CD8-positive, alpha-beta memory T cell (primary cell): ENCODE measurements at regions not wholly inside any gene's neighbourhood (a gene's known extent, or its start where the extent isn't known, plus 50 kb on each side); places are given as distances from the start of the nearest gene placed in this dataset.

Source experiments
- CTCF ChIA-PET: fragments of 350-600 bp; sonication (Branson Sonifier 250); formaldehyde crosslinking; loops from one replicate; lab custom pipeline; 2021; ENCODE audit warnings: antibody characterized with exemption; lab: Charles Lee
- POLR2A ChIA-PET: fragments of 350-600 bp; sonication (Branson Sonifier 250); formaldehyde crosslinking; loops from one replicate; lab custom pipeline; 2021; ENCODE audit warnings: antibody characterized with exemption; lab: Charles Lee
- DNase-seq, 5 donors: peaks; one replicate each; pipeline versions ENCODE4 v3.0.0 to v3.0.0-alpha.2; 2020 to 2022; ENCODE audit warnings: mixed read lengths in 1 of 5
- H3K27ac ChIP-seq: one replicate; pipeline ENCODE4 v1.7.0; 2013; ENCODE audit warnings: low read depth, mild to moderate bottlenecking, low read length, moderate library complexity
- H3K27me3 ChIP-seq: 2 replicates; pipeline ENCODE4 v1.7.0; 2013; ENCODE audit warnings: low read length, mild to moderate bottlenecking; ENCODE audit not compliant: insufficient read depth, poor library complexity, severe bottlenecking
- H3K36me3 ChIP-seq: 2 replicates; pipeline ENCODE4 v1.7.0; 2013; ENCODE audit warnings: mild to moderate bottlenecking, low read length, moderate library complexity; ENCODE audit not compliant: insufficient read depth
- H3K4me1 ChIP-seq: 2 replicates; pipeline ENCODE4 v1.7.0; 2013; ENCODE audit warnings: mild to moderate bottlenecking, low read length, moderate library complexity; ENCODE audit not compliant: insufficient read depth
- H3K4me3 ChIP-seq: 2 replicates; pipeline ENCODE4 v1.7.0; 2013; ENCODE audit warnings: mild to moderate bottlenecking, low read length
- H3K9me3 ChIP-seq: 2 replicates; pipeline ENCODE4 v1.7.0; 2013; ENCODE audit warnings: mild to moderate bottlenecking, low read length
- H3K27ac Mint-ChIP-seq, 8 donors: one replicate each; pipeline ENCODE4 v1.8.0; 2020 to 2021; ENCODE audit warnings: mixed read lengths in 8 of 8, mild to moderate bottlenecking in 6 of 8, inconsistent platforms in 3 of 8, moderate library complexity in 3 of 8
- H3K27me3 Mint-ChIP-seq, 2 donors: one replicate each; pipeline ENCODE4 v1.8.0; 2020 to 2021; ENCODE audit warnings: mixed read lengths in 2 of 2, mild to moderate bottlenecking in 1 of 2, moderate library complexity in 1 of 2
- H3K36me3 Mint-ChIP-seq, 3 donors: one replicate each; pipeline ENCODE4 v1.8.0; 2020 to 2021; ENCODE audit warnings: mixed read lengths in 3 of 3, inconsistent platforms in 1 of 3, mild to moderate bottlenecking in 1 of 3
- H3K4me1 Mint-ChIP-seq, 3 donors: one replicate each; pipeline ENCODE4 v1.8.0; 2020 to 2021; ENCODE audit warnings: mixed read lengths in 3 of 3, inconsistent platforms in 1 of 3, mild to moderate bottlenecking in 1 of 3
- H3K4me3 Mint-ChIP-seq, 7 donors: one replicate each; pipeline ENCODE4 v1.8.0; 2020 to 2021; ENCODE audit warnings: mixed read lengths in 7 of 7, mild to moderate bottlenecking in 6 of 7, moderate library complexity in 4 of 7, inconsistent platforms in 2 of 7
- H3K9me3 Mint-ChIP-seq, 5 donors: one replicate each; pipeline ENCODE4 v1.8.0; 2020 to 2022; ENCODE audit warnings: mixed read lengths in 5 of 5, mild to moderate bottlenecking in 3 of 5, moderate library complexity in 2 of 5, inconsistent platforms in 1 of 5

DNA sequence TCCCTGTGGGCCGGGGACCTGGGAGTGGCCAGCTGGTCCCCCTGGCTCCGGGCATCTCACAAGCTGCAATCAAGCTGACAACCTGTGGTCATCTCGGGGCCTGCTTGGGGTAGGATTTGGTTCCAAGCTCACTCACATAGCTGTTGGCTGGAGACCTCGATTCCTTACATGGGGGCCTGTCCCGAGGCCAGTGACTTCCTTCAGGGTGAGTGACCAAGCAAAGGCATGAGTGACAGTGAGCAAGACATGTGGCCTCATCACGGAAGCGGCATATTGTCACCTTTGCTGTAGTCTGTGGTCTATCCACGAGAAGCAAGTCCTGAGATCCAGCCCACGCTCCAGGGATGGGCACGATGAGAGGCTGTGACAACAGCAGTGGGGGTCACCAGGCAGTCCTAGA is 131.4 kb upstream of the ID2 start:
- no peak for DNase-seq
- Mint-ChIP-seq H3K9me3 (no peaks in the 10 kb centered on the region), H3K36me3 (no peaks in the 10 kb centered on the region), H3K27ac (peak overlapping the region in 1 of 8 donors; percentile 19), H3K4me1 (peaks cover 28 to 32% (median 29%) of the 10 kb centered on the region in 3 donors), H3K4me3 (peak overlapping the region in 1 of 7 donors; percentile 27), H3K27me3 (no peaks in the 10 kb centered on the region)
- peaks cover 14% of the 10 kb centered on the region for H3K4me1 ChIP-seq
- H3K27me3 ChIP-seq, result no peaks in the 10 kb centered on the region
- ChIA-PET CTCF (interaction anchor here (1.2 kb wide), 1 partner anchor 22 kb away, joined by 3 read pairs; no protein-coding TSS in a partner anchor), POLR2A (no interaction called here)
- H3K9me3 ChIP-seq, result no peaks in the 10 kb centered on the region
- no peak overlapping the region for H3K4me3 ChIP-seq
- no peaks in the 10 kb centered on the region for H3K36me3 ChIP-seq
- H3K27ac ChIP-seq, result no peak overlapping the region

DNA sequence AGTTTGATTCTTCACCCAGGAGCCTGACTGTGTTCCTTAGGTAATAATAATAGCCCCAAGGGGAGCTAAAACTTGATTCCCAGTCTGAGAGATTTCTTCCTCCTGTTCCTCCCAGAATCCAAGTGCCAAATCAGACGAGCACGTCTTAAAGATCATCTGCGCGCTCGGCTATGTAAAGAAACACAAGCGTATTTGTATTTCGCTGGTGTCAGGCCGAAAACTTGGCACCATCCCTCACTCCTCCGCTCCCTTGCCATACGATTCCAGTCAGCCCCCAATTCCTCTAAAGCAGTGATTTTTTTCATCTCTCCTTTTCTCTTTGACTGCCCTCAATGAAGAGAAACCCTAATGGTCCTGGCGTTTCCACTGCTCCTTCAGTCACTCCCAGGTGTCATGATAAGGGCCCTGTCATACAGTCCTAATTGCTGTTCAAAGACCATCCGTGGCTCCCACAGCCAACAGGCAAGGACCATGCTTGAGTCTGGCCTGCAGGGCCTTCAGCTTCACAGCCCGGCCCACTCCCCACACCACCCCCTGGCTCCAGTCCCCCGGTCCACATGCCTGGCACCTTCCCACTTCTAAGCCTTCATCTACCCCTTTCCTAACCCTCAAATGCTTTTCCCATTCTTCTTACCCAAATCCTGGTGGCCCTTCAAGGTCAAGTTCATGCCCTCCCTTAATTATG is 130.8 kb upstream of the ID2 start:
- POLR2A ChIA-PET, result no interaction called here
- Histone ChIP-seq H3K27ac (no peak overlapping the region), H3K9me3 (no peaks in the 10 kb centered on the region), H3K27me3 (no peaks in the 10 kb centered on the region), H3K4me3 (no peak overlapping the region), H3K4me1 (peaks cover 11% of the 10 kb centered on the region), H3K36me3 (no peaks in the 10 kb centered on the region)
- Mint-ChIP-seq H3K9me3 (no peaks in the 10 kb centered on the region), H3K36me3 (no peaks in the 10 kb centered on the region), H3K4me1 (peaks cover 25 to 28% (median 25%) of the 10 kb centered on the region in 3 donors), H3K4me3 (peak overlapping the region in 1 of 7 donors; percentile 27), H3K27me3 (no peaks in the 10 kb centered on the region), H3K27ac (peak overlapping the region in 6 of 8 donors; percentile 2 to 90 (median 60))
- CTCF ChIA-PET, result interaction anchor here (1.4 kb wide), 1 partner anchor 9 kb away, joined by 3 read pairs; no protein-coding TSS in a partner anchor
- DNase-seq, result no peak

DNA sequence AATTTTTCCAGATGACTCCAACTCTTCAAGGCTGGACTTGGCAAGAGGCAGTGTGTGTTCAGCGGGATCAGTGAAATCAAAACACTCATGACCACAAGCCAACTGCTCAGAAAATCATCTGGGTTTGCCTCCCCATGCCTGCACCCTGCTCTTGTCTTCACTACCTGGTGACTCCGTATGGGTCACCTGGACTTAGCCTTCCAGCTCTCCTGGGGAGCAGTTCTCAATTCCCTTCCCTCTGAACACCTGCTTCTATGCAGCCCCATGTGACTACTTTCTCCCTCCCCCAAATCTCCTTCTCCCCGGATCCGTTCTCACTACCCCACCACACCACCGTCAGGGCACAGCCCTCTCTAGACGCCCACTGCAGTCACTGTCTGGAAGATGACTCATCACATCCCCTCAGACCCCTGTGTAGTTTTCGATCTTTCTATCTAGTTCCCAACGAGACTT is 130.2 kb upstream of the ID2 start:
- H3K27me3 ChIP-seq, result no peaks in the 10 kb centered on the region
- no peaks in the 10 kb centered on the region for H3K36me3 ChIP-seq
- Mint-ChIP-seq H3K27ac (peak overlapping the region in 7 of 8 donors; percentile 1 to 94 (median 74)), H3K36me3 (no peaks in the 10 kb centered on the region), H3K9me3 (no peaks in the 10 kb centered on the region), H3K27me3 (no peaks in the 10 kb centered on the region), H3K4me1 (peaks cover 21 to 24% (median 21%) of the 10 kb centered on the region in 3 donors), H3K4me3 (peak overlapping the region in 6 of 7 donors; percentile 33 to 72 (median 61))
- no peak overlapping the region for H3K27ac ChIP-seq
- ChIA-PET POLR2A (no interaction called here), CTCF (interaction anchor here (1.4 kb wide), 1 partner anchor 9 kb away, joined by 3 read pairs; no protein-coding TSS in a partner anchor)
- peaks cover 7% of the 10 kb centered on the region for H3K4me1 ChIP-seq
- no peak overlapping the region for H3K4me3 ChIP-seq
- H3K9me3 ChIP-seq, result no peaks in the 10 kb centered on the region
- peak in 2 of 5 donors; percentile 36 to 61 for DNase-seq

DNA sequence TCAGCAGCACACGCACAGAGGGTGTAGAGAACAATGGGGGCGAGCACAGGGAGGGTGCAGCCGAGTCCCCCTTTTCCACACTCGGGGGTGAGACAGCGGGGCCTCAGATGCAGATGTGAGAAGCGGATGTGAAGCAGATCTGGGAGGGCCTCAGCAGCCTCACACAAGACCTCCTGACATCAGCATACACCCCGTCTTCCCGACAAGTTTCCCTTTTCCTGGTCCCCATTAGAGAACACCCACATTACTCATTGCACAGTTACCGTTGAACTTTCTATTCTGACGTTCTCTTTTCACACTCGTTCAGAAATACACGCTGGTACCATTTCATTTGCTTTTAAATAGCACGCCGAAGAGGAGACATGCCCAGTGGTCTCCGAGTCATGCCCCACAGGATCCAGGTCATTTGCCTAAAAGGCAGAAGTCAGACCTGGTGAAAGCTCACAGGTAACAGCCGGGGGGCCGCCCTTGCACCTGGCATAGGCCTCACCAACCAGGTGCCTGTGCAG is 129.5 kb upstream of the ID2 start:
- peaks cover 4% of the 10 kb centered on the region for H3K4me1 ChIP-seq
- Mint-ChIP-seq H3K27ac (peak overlapping the region in 7 of 8 donors; percentile 1 to 94 (median 74)), H3K4me1 (peaks cover 14 to 17% (median 14%) of the 10 kb centered on the region in 3 donors), H3K27me3 (no peaks in the 10 kb centered on the region), H3K9me3 (no peaks in the 10 kb centered on the region), H3K4me3 (peak overlapping the region in 6 of 7 donors; percentile 33 to 72 (median 61)), H3K36me3 (no peaks in the 10 kb centered on the region)
- H3K4me3 ChIP-seq, result no peak overlapping the region
- H3K27ac ChIP-seq, result no peak overlapping the region
- DNase-seq, result peak in 1 of 5 donors; percentile 30
- ChIA-PET CTCF (interaction anchor here (1.4 kb wide), 1 partner anchor 8 kb away, joined by 3 read pairs; no protein-coding TSS in a partner anchor), POLR2A (no interaction called here)
- H3K9me3 ChIP-seq, result no peaks in the 10 kb centered on the region
- H3K36me3 ChIP-seq, result no peaks in the 10 kb centered on the region
- no peaks in the 10 kb centered on the region for H3K27me3 ChIP-seq

DNA sequence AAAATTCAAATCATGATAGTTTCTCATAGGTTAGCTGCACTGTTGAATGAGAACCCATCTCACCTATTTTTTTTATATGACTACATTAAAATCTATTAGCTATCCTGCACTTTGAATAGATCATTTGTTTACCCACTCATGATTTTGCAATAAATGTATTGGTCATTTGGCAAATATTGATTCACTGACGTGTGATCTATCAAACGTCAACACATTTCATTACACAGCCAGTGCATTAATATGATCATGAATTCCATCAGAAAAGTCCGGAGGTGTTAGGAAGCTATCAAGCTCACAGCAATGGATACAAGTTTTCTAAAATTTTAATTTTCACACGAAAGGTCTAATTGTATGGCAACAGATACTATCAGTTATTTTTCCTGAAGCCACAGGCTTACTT is 128.2 kb upstream of the ID2 start:
- no peak overlapping the region for H3K4me3 Mint-ChIP-seq
- Histone ChIP-seq H3K27ac (no peak overlapping the region), H3K9me3 (no peaks in the 10 kb centered on the region), H3K27me3 (no peaks in the 10 kb centered on the region), H3K36me3 (no peaks in the 10 kb centered on the region), H3K4me1 (peaks cover 4% of the 10 kb centered on the region), H3K4me3 (no peak overlapping the region)
- ChIA-PET POLR2A (interaction anchor here (0.6 kb wide), 1 partner anchor 102 kb away, joined by 4 read pairs; no protein-coding TSS in a partner anchor), CTCF (interaction anchor here (1.4 kb wide), 1 partner anchor 9 kb away, joined by 6 read pairs; no protein-coding TSS in a partner anchor)
- H3K27ac Mint-ChIP-seq, result peak overlapping the region in 1 of 8 donors; percentile 30
- H3K9me3 Mint-ChIP-seq, result peaks cover 0 to 5% (median under 1%) of the 10 kb centered on the region in 5 donors
- H3K36me3 Mint-ChIP-seq, result peaks cover 0 to 4% (median 0%) of the 10 kb centered on the region in 3 donors
- peaks cover 12 to 14% (median 13%) of the 10 kb centered on the region in 3 donors for H3K4me1 Mint-ChIP-seq
- H3K27me3 Mint-ChIP-seq, result no peaks in the 10 kb centered on the region
- DNase-seq, result no peak

GRCh38 chr2:8554296-8554806 is 127.5 kb upstream of the ID2 start:
- Mint-ChIP-seq H3K4me1 (peaks cover 12 to 14% (median 13%) of the 10 kb centered on the region in 3 donors), H3K27me3 (no peaks in the 10 kb centered on the region), H3K36me3 (peaks cover 0 to 11% (median 0%) of the 10 kb centered on the region in 3 donors), H3K4me3 (no peak overlapping the region), H3K27ac (peak overlapping the region in 1 of 8 donors; percentile 21), H3K9me3 (peaks cover 0 to 11% (median 7%) of the 10 kb centered on the region in 5 donors)
- H3K9me3 ChIP-seq, result no peaks in the 10 kb centered on the region
- H3K4me1 ChIP-seq, result peaks cover 4% of the 10 kb centered on the region
- DNase-seq, result no peak
- H3K27ac ChIP-seq, result no peak overlapping the region
- no peak overlapping the region for H3K4me3 ChIP-seq
- ChIA-PET POLR2A (no interaction called here), CTCF (interaction anchor here (1.4 kb wide), 1 partner anchor 9 kb away, joined by 6 read pairs; no protein-coding TSS in a partner anchor)
- no peaks in the 10 kb centered on the region for H3K36me3 ChIP-seq
- no peaks in the 10 kb centered on the region for H3K27me3 ChIP-seq

- Mint-ChIP-seq H3K4me1 (peaks cover 12 to 14% (median 13%) of the 10 kb centered on the region in 3 donors), H3K27ac (peak overlapping the region in 1 of 8 donors; percentile 61), H3K27me3 (no peaks in the 10 kb centered on the region), H3K9me3 (peaks cover 1 to 13% (median 10%) of the 10 kb centered on the region in 5 donors), H3K36me3 (peaks cover 0 to 17% (median 0%) of the 10 kb centered on the region in 3 donors), H3K4me3 (no peak overlapping the region)
- no peak overlapping the region for H3K4me3 ChIP-seq
- H3K27me3 ChIP-seq, result no peaks in the 10 kb centered on the region
- H3K36me3 ChIP-seq, result no peaks in the 10 kb centered on the region
- H3K27ac ChIP-seq, result no peak overlapping the region
- ChIA-PET POLR2A (no interaction called here), CTCF (no interaction called here)
- no peak for DNase-seq
- no peaks in the 10 kb centered on the region for H3K9me3 ChIP-seq
- peaks cover 4% of the 10 kb centered on the region for H3K4me1 ChIP-seq
These were observed 126.3 kb upstream of the ID2 start for GRCh38 chr2:8555543-8555942.
